ENCODE measurements at regions not wholly inside any gene's neighbourhood (a gene's known extent, or its start where the extent isn't known, plus 50 kb on each side); places are given as distances from the start of the nearest gene placed in this dataset.

- TF ChIP-seq POLR2A (IDR thresholded peaks at IDR 0.05) (no peak), CTCF (IDR thresholded peaks at IDR 0.05 in 8 of 11, conservative IDR thresholded peaks at IDR 0.05 in 3 of 11) (no peak), POLR2AphosphoS5 (IDR thresholded peaks at IDR 0.05) (no peak)
Measured at GRCh38 chr22:48431536-48432315, 1395.9 kb downstream of the BRD1 start.

Data from spleen (tissue), 7 donors.